C4-2B (cell line): ENCODE measurements at regions not wholly inside any gene's neighbourhood (a gene's known extent, or its start where the extent isn't known, plus 50 kb on each side); places are given as distances from the start of the nearest gene placed in this dataset.

Experiments
- CTCF ChIP-seq: fragments of 450-650 bp; conservative IDR thresholded peaks from 2 replicates; pipeline ENCODE4 v1.5.1; 2017; ENCODE audit warnings: mild to moderate bottlenecking
- ZFX ChIP-seq: fragments of 450-650 bp; IDR thresholded peaks from 2 replicates; pipeline ENCODE4 v1.6.1; 2017

DNA sequence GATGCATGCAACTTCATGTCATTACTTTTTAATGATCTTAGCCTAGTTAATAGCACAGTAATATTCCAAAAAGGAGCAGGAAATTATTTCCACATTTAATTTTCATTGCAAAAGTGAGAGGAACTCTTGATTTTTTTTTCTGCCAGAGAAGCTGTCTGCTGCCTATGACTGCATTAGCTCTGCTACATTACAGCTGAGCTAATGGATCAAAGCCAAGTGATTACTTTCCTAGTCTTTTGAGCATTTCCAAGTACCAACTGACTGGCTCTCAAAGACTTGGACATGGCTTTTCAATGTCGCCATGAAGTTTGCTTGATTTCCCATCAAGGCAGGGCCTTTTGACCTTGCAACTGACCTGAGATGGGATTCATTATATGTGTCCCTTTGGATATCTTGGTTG is 356.6 kb upstream of the XYLT1 start:
- TF ChIP-seq CTCF (no peak), ZFX (no peak)
